NCI-H446 treated with DMSO at 0.1 percent for 48 hours (cell line): ENCODE measurements at regions not wholly inside any gene's neighbourhood (a gene's known extent, or its start where the extent isn't known, plus 50 kb on each side); places are given as distances from the start of the nearest gene placed in this dataset.

Experiments
- DNase-seq: peaks from one replicate; lab custom pipeline; 2025; lab: John Stamatoyannopoulos, UW

GRCh38 chr2:236955521-236956030, 130.1 kb upstream of the COPS8 start:
- DNase-seq, result no peak

- no peak for DNase-seq
Observed at GRCh38 chr2:236956031-236956618, 129.6 kb upstream of the COPS8 start.

GRCh38 chr2:236956641-236957040, 129.0 kb upstream of the COPS8 start:
- no peak for DNase-seq

GRCh38 chr2:236959036-236959435, 126.7 kb upstream of the COPS8 start:
- no peak for DNase-seq

GRCh38 chr2:236959876-236960275, 125.8 kb upstream of the COPS8 start:
- no peak for DNase-seq

- DNase-seq, result no peak
Observed at GRCh38 chr2:236960531-236960930, 125.2 kb upstream of the COPS8 start.

- DNase-seq, result no peak
Observed at GRCh38 chr2:236962816-236963215, 122.9 kb upstream of the COPS8 start.

- DNase-seq, result no peak
Observed at GRCh38 chr2:236963631-236964182, 122.0 kb upstream of the COPS8 start.

- no peak for DNase-seq
Observed at GRCh38 chr2:236964291-236964690, 121.4 kb upstream of the COPS8 start.

GRCh38 chr2:236965021-236965840, 120.5 kb upstream of the COPS8 start:
- no peak for DNase-seq

GRCh38 chr2:236965841-236966096, 119.9 kb upstream of the COPS8 start:
- no peak for DNase-seq

- no peak for DNase-seq
Observed at GRCh38 chr2:236967499-236967783, 118.2 kb upstream of the COPS8 start.

GRCh38 chr2:236968101-236968879, 117.4 kb upstream of the COPS8 start:
- DNase-seq, result no peak

- peak; percentile 5 for DNase-seq
Observed at GRCh38 chr2:236968880-236969534, 116.7 kb upstream of the COPS8 start.

GRCh38 chr2:236969767-236970655, 115.7 kb upstream of the COPS8 start:
- DNase-seq, result no peak

- no peak for DNase-seq
Observed at GRCh38 chr2:236970656-236971010, 115.1 kb upstream of the COPS8 start.

GRCh38 chr2:236971131-236971821, 114.4 kb upstream of the COPS8 start:
- DNase-seq, result no peak

- DNase-seq, result no peak
Observed at GRCh38 chr2:236971919-236972381, 113.7 kb upstream of the COPS8 start.

GRCh38 chr2:236972491-236973342, 113.0 kb upstream of the COPS8 start:
- DNase-seq, result no peak
